Sigmoid colon (tissue), 6 donors: ENCODE measurements at regions not wholly inside any gene's neighbourhood (a gene's known extent, or its start where the extent isn't known, plus 50 kb on each side); places are given as distances from the start of the nearest gene placed in this dataset.

Experiments used
- DNase-seq: peaks from one replicate; pipeline ENCODE4 v3.0.0-alpha.2; 2019
- H3K27ac ChIP-seq, 4 donors: fragments of 200-600 bp; sonication (generic); one replicate each; pipeline ENCODE4 v1.5.1; 2016 to 2019; ENCODE audit warnings: mild to moderate bottlenecking in 1 of 4
- H3K27me3 ChIP-seq, 3 donors: fragments of 200-600 bp; sonication (generic); one replicate each; pipeline ENCODE4 v1.5.1; 2019; ENCODE audit warnings: mild to moderate bottlenecking in 1 of 3
- H3K36me3 ChIP-seq, 4 donors: fragments of 200-600 bp; sonication (generic); one replicate each; pipeline ENCODE4 v1.5.1; 2016 to 2019
- H3K4me1 ChIP-seq, 4 donors: fragments of 200-600 bp; sonication (generic); one replicate each; pipeline ENCODE4 v1.5.1; 2017 to 2019
- H3K4me3 ChIP-seq, 4 donors: fragments of 200-600 bp; sonication (generic); one replicate each; pipeline ENCODE4 v1.5.1; 2017 to 2019; ENCODE audit warnings: mild to moderate bottlenecking in 2 of 4, moderate library complexity in 1 of 4
- H3K9me3 ChIP-seq, 4 donors: fragments of 200-600 bp in 3 of 4; sonication (generic) in 3 of 4; one replicate each; pipeline versions ENCODE4 v1.5.1 to v1.6.1; 2013 to 2019
- CTCF ChIP-seq, 4 experiments: fragments of 450-650 bp in 3 of 4; fragments of 200-600 bp in 1 of 4; IDR thresholded peaks; one replicate each; pipeline ENCODE4 v1.5.1; 2016 to 2019; ENCODE audit warnings: antibody characterized with exemption in 4 of 4, mild to moderate bottlenecking in 3 of 4, moderate library complexity in 2 of 4
- EP300 ChIP-seq, 4 donors: sonication (generic); formaldehyde crosslinking; IDR thresholded peaks; one replicate each; pipeline ENCODE4 v1.6.1; 2017; ENCODE audit warnings: antibody characterized with exemption in 4 of 4
- POLR2A ChIP-seq, 2 donors: fragments of 450-650 bp; IDR thresholded peaks; one replicate each; pipeline ENCODE4 v1.6.1; 2016; ENCODE audit warnings: antibody characterized with exemption in 2 of 2, mild to moderate bottlenecking in 2 of 2, moderate library complexity in 2 of 2
- POLR2AphosphoS5 ChIP-seq, 4 donors: sonication (generic); formaldehyde crosslinking; IDR thresholded peaks; one replicate each; pipeline ENCODE4 v1.6.1; 2017; ENCODE audit warnings: antibody characterized with exemption in 4 of 4
- WGBS, 2 donors: extraction: QIAGEN DNeasy Blood & Tissue Kit; methylation state at CpG; one replicate each; pipeline ENCODE4 v1.1.7; 2013; 5-methylcytosine and 5-hydroxymethylcytosine counted together
- intact Hi-C: fragments of 100-400 bp; cut with DNase I; formaldehyde crosslinking; loops from one replicate; pipeline ENCODE4 v1.15.1; 2023
- donor health status: healthy with polysubstance abuse.
- donor health status: healthy.

- TF ChIP-seq CTCF (IDR thresholded peaks at IDR 0.05) (no peak), POLR2AphosphoS5 (IDR thresholded peaks at IDR 0.05) (no peak), EP300 (IDR thresholded peaks at IDR 0.05) (no peak), POLR2A (IDR thresholded peaks at IDR 0.05) (no peak)
Measured at GRCh38 chr3:168959731-168960130, 703.8 kb downstream of the MECOM start.

GRCh38 chr3:168958466-168958865 is 705.0 kb downstream of the MECOM start:
- H3K4me3 ChIP-seq = no peak overlapping the region
- WGBS, 2 donors = 79 to 88% methylated on average over 3 of the region's 3 CpGs
- DNase-seq = no peak
- no peaks in the 10 kb centered on the region for H3K9me3 ChIP-seq
- H3K27me3 ChIP-seq = no peaks in the 10 kb centered on the region
- H3K36me3 ChIP-seq = no peaks in the 10 kb centered on the region
- peaks cover 0 to 13% (median 3%) of the 10 kb centered on the region in 4 donors for H3K4me1 ChIP-seq
- TF ChIP-seq CTCF (IDR thresholded peaks at IDR 0.05) = no peak
- TF ChIP-seq POLR2A (IDR thresholded peaks at IDR 0.05) = no peak
- TF ChIP-seq POLR2AphosphoS5 (IDR thresholded peaks at IDR 0.05) = no peak
- no peak for TF ChIP-seq EP300 (IDR thresholded peaks at IDR 0.05)
- no peak overlapping the region for H3K27ac ChIP-seq
- intact Hi-C loops = loop anchor here (10.0 kb wide), 2 partner anchors 186 to 386 kb away; no protein-coding TSS in a partner anchor

More at GRCh38 chr3:168959731-168960130, 703.8 kb downstream of the MECOM start:
- intact Hi-C loops = loop anchor here (10.0 kb wide), 2 partner anchors 185 to 385 kb away; no protein-coding TSS in a partner anchor
- 91 to 96% methylated on average over 3 of the region's 3 CpGs for WGBS, 2 donors
- Histone ChIP-seq H3K9me3 (no peaks in the 10 kb centered on the region), H3K4me1 (peaks cover 0 to 11% (median 3%) of the 10 kb centered on the region in 4 donors), H3K27me3 (no peaks in the 10 kb centered on the region), H3K27ac (no peak overlapping the region), H3K36me3 (no peaks in the 10 kb centered on the region), H3K4me3 (no peak overlapping the region)
- DNase-seq = no peak

GRCh38 chr3:168956076-168956475 is 707.4 kb downstream of the MECOM start:
- no peaks in the 10 kb centered on the region for H3K27me3 ChIP-seq
- H3K4me3 ChIP-seq = no peak overlapping the region
- no peaks in the 10 kb centered on the region for H3K9me3 ChIP-seq
- no peak for DNase-seq
- H3K4me1 ChIP-seq = peaks cover 0 to 22% (median 7%) of the 10 kb centered on the region in 4 donors
- whole genome bisulfite sequencing, 2 donors = 74 to 77% methylated on average over 8 of the region's 8 CpGs
- no peak overlapping the region for H3K27ac ChIP-seq
- H3K36me3 ChIP-seq = no peaks in the 10 kb centered on the region
- intact Hi-C loops = loop anchor here (10.0 kb wide), 2 partner anchors 189 to 389 kb away; no protein-coding TSS in a partner anchor
- TF ChIP-seq CTCF (IDR thresholded peaks at IDR 0.05) = no peak

- Histone ChIP-seq H3K27ac (no peak overlapping the region), H3K9me3 (no peaks in the 10 kb centered on the region), H3K4me1 (peaks cover 0 to 22% (median 7%) of the 10 kb centered on the region in 4 donors), H3K27me3 (no peaks in the 10 kb centered on the region), H3K4me3 (peak overlapping the region in 1 of 4 donors; percentile 24), H3K36me3 (no peaks in the 10 kb centered on the region)
- DNase-seq = no peak
- intact Hi-C loops = loop anchor here (2.0 to 10.0 kb wide), 3 partner anchors 192 to 716 kb away; no protein-coding TSS in a partner anchor
- WGBS, 2 donors = 42 to 50% methylated on average over 4 of the region's 4 CpGs
- TF ChIP-seq POLR2AphosphoS5 (IDR thresholded peaks at IDR 0.05) = no peak
- TF ChIP-seq POLR2A (IDR thresholded peaks at IDR 0.05) = no peak
- TF ChIP-seq CTCF (IDR thresholded peaks at IDR 0.05) = peak in 1 of 4 experiments; percentile 25
- TF ChIP-seq EP300 (IDR thresholded peaks at IDR 0.05) = no peak
Measured at GRCh38 chr3:168952551-168952950, 711.0 kb downstream of the MECOM start.

- intact Hi-C loops = loop anchor here (2.0 to 10.0 kb wide), 3 partner anchors 193 to 717 kb away; no protein-coding TSS in a partner anchor
- TF ChIP-seq POLR2AphosphoS5 (IDR thresholded peaks at IDR 0.05) = no peak
- Histone ChIP-seq H3K4me3 (no peak overlapping the region), H3K27me3 (no peaks in the 10 kb centered on the region), H3K36me3 (no peaks in the 10 kb centered on the region), H3K27ac (no peak overlapping the region), H3K4me1 (peaks cover 0 to 22% (median 7%) of the 10 kb centered on the region in 4 donors), H3K9me3 (no peaks in the 10 kb centered on the region)
- WGBS, 2 donors = 80 to 86% methylated on average over 3 of the region's 3 CpGs
- no peak for DNase-seq
Measured at GRCh38 chr3:168951884-168952283, 711.6 kb downstream of the MECOM start.
